ENCODE measurements at regions not wholly inside any gene's neighbourhood (a gene's known extent, or its start where the extent isn't known, plus 50 kb on each side); places are given as distances from the start of the nearest gene placed in this dataset.

GRCh38 chr9:109913461-109913810 is 133.4 kb downstream of the PALM2AKAP2 start:
- TF ChIP-seq CTCF (IDR thresholded peaks at IDR 0.05) (no peak), NR1H2 (CRISPR knock-in tag; IDR thresholded peaks at IDR 0.05) (no peak), ZNF512 (CRISPR knock-in tag; IDR thresholded peaks at IDR 0.05; ENCODE audit: borderline replicate concordance) (no peak), TCF7 (CRISPR knock-in tag; IDR thresholded peaks at IDR 0.05; ENCODE audit: low read depth) (no peak), NFYB (CRISPR knock-in tag; conservative IDR thresholded peaks at IDR 0.05; ENCODE audit: low read depth) (no peak)
- TF ChIP-seq, protein P1, sequence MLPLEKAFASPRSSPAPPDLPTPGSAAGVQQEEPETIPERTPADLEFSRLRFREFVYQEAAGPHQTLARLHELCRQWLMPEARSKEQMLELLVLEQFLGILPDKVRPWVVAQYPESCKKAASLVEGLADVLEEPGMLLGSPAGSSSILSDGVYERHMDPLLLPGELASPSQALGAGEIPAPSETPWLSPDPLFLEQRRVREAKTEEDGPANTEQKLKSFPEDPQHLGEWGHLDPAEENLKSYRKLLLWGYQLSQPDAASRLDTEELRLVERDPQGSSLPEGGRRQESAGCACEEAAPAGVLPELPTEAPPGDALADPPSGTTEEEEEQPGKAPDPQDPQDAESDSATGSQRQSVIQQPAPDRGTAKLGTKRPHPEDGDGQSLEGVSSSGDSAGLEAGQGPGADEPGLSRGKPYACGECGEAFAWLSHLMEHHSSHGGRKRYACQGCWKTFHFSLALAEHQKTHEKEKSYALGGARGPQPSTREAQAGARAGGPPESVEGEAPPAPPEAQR (CRISPR knock-in tag; IDR thresholded peaks at IDR 0.05): no peak
- TF ChIP-seq, protein P2, sequence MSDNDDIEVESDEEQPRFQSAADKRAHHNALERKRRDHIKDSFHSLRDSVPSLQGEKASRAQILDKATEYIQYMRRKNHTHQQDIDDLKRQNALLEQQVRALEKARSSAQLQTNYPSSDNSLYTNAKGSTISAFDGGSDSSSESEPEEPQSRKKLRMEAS (CRISPR knock-in tag; IDR thresholded peaks at IDR 0.05): no peak

Measured in WTC11 (cell line).